Smooth muscle cell (in vitro differentiated cells): ENCODE measurements at regions not wholly inside any gene's neighbourhood (a gene's known extent, or its start where the extent isn't known, plus 50 kb on each side); places are given as distances from the start of the nearest gene placed in this dataset.

Experiments
- DNase-seq: peaks from one replicate; lab custom pipeline; 2025; ENCODE audit not compliant: unreplicated experiment; lab: John Stamatoyannopoulos, UW
- H2AFZ ChIP-seq: fragments of 200-600 bp; sonication (generic); 2 replicates; pipeline ENCODE4 v1.6.0; 2016; ENCODE audit warnings: antibody characterized with exemption, low read depth, mild to moderate bottlenecking
- H3F3A ChIP-seq: fragments of 200-600 bp; sonication (generic); 2 replicates; pipeline ENCODE4 v1.6.0; 2017; ENCODE audit warnings: antibody characterized with exemption, low read depth
- H3K27ac ChIP-seq: fragments of 200-600 bp; sonication (generic); 2 replicates; pipeline ENCODE4 v1.5.1; 2016; ENCODE audit warnings: low read depth, mild to moderate bottlenecking
- H3K27me3 ChIP-seq: fragments of 200-600 bp; sonication (generic); 2 replicates; pipeline ENCODE4 v1.6.1; 2016; ENCODE audit warnings: low read depth, mild to moderate bottlenecking
- H3K36me3 ChIP-seq: fragments of 200-600 bp; sonication (generic); 2 replicates; pipeline ENCODE4 v1.5.1; 2016; ENCODE audit warnings: low read depth
- H3K4me1 ChIP-seq: fragments of 200-600 bp; sonication (generic); 2 replicates; pipeline ENCODE4 v1.5.1; 2016; ENCODE audit warnings: low read depth
- H3K4me2 ChIP-seq: fragments of 200-600 bp; sonication (generic); 2 replicates; pipeline ENCODE4 v1.6.0; 2016; ENCODE audit warnings: mild to moderate bottlenecking
- H3K4me3 ChIP-seq: fragments of 200-600 bp; sonication (generic); 2 replicates; pipeline ENCODE4 v1.5.1; 2016; ENCODE audit warnings: mild to moderate bottlenecking
- H3K79me2 ChIP-seq: fragments of 200-600 bp; sonication (generic); 2 replicates; pipeline ENCODE4 v1.6.0; 2016; ENCODE audit warnings: low read depth, mild to moderate bottlenecking
- H3K9ac ChIP-seq: fragments of 200-600 bp; sonication (generic); 2 replicates; pipeline ENCODE4 v1.6.0; 2016; ENCODE audit warnings: low read depth
- H3K9me3 ChIP-seq: fragments of 200-600 bp; sonication (generic); replicated peaks from 2 replicates; pipeline ENCODE4 v1.5.1; 2016; ENCODE audit warnings: low read depth
- H4K20me1 ChIP-seq: fragments of 200-600 bp; sonication (generic); 2 replicates; pipeline ENCODE4 v1.6.0; 2016; ENCODE audit warnings: low read depth
- CTCF ChIP-seq: fragments of 200-600 bp; sonication (generic); IDR thresholded peaks from 2 replicates; pipeline ENCODE4 v1.5.1; 2017; ENCODE audit warnings: borderline replicate concordance, mild to moderate bottlenecking, antibody characterized with exemption; ENCODE audit not compliant: insufficient read depth, poor library complexity, severe bottlenecking
- WGBS: methylation state at CpG from one replicate; pipeline ENCODE4 v1.1.7; 2016; ENCODE audit warnings: low lambda C conversion rate; 5-methylcytosine and 5-hydroxymethylcytosine counted together

GRCh38 chr1:218847089-218847768, 326.4 kb upstream of the LYPLAL1 start:
- Histone ChIP-seq H3K4me3 (no peak overlapping the region), H3K36me3 (no peaks in the 10 kb centered on the region), H3K79me2 (no peaks in the 10 kb centered on the region), H3K9me3 (no peaks in the 10 kb centered on the region), H3K4me1 (no peaks in the 10 kb centered on the region), H4K20me1 (no peaks in the 10 kb centered on the region), H2AFZ (no peak overlapping the region), H3F3A (no peaks in the 10 kb centered on the region), H3K9ac (no peak overlapping the region), H3K27ac (no peak overlapping the region), H3K27me3 (no peaks in the 10 kb centered on the region), H3K4me2 (no peak overlapping the region)
- WGBS: 93% methylated on average over 3 of the region's 3 CpGs
- no peak for TF ChIP-seq CTCF
- no peak for DNase-seq

GRCh38 chr1:218848009-218848408, 325.7 kb upstream of the LYPLAL1 start:
- TF ChIP-seq CTCF: no peak
- Histone ChIP-seq H3K4me3 (no peak overlapping the region), H3K9ac (no peak overlapping the region), H3F3A (no peaks in the 10 kb centered on the region), H3K4me1 (no peaks in the 10 kb centered on the region), H2AFZ (no peak overlapping the region), H3K9me3 (no peaks in the 10 kb centered on the region), H3K79me2 (no peaks in the 10 kb centered on the region), H4K20me1 (no peaks in the 10 kb centered on the region), H3K27ac (no peak overlapping the region), H3K36me3 (no peaks in the 10 kb centered on the region), H3K4me2 (no peak overlapping the region), H3K27me3 (no peaks in the 10 kb centered on the region)
- DNase-seq: no peak
- WGBS: 84% methylated on average over 1 of the region's 1 CpG

- H3K36me3 ChIP-seq: no peaks in the 10 kb centered on the region
- H3K9me3 ChIP-seq: no peaks in the 10 kb centered on the region
- no peaks in the 10 kb centered on the region for H3K27me3 ChIP-seq
- no peaks in the 10 kb centered on the region for H3F3A ChIP-seq
- TF ChIP-seq CTCF: no peak
- 75% methylated on average over 2 of the region's 2 CpGs for WGBS
- H2AFZ ChIP-seq: no peak overlapping the region
- H3K4me1 ChIP-seq: no peaks in the 10 kb centered on the region
- no peak overlapping the region for H3K4me2 ChIP-seq
- H3K9ac ChIP-seq: no peak overlapping the region
- no peak overlapping the region for H3K4me3 ChIP-seq
- H3K79me2 ChIP-seq: no peaks in the 10 kb centered on the region
- no peak overlapping the region for H3K27ac ChIP-seq
- H4K20me1 ChIP-seq: no peaks in the 10 kb centered on the region
- no peak for DNase-seq
Measured at GRCh38 chr1:218850367-218850766, 323.3 kb upstream of the LYPLAL1 start.

- Histone ChIP-seq H3K36me3 (no peaks in the 10 kb centered on the region), H3K79me2 (no peaks in the 10 kb centered on the region), H4K20me1 (no peaks in the 10 kb centered on the region), H3F3A (no peaks in the 10 kb centered on the region), H3K4me3 (no peak overlapping the region), H3K27ac (no peak overlapping the region), H2AFZ (no peak overlapping the region), H3K9ac (no peak overlapping the region), H3K4me2 (no peak overlapping the region), H3K4me1 (no peaks in the 10 kb centered on the region), H3K27me3 (no peaks in the 10 kb centered on the region), H3K9me3 (no peaks in the 10 kb centered on the region)
- TF ChIP-seq CTCF: no peak
- DNase-seq: no peak
- 88% methylated on average over 2 of the region's 2 CpGs for WGBS
Measured at GRCh38 chr1:218851586-218851985, 322.1 kb upstream of the LYPLAL1 start.
